ENCODE measurements at regions not wholly inside any gene's neighbourhood (a gene's known extent, or its start where the extent isn't known, plus 50 kb on each side); places are given as distances from the start of the nearest gene placed in this dataset.
"Not testable (repeated sequence)": the region's sequence is repeated elsewhere in the genome, so short reads cannot be mapped to it uniquely, and the experiment has no call there.

DNA sequence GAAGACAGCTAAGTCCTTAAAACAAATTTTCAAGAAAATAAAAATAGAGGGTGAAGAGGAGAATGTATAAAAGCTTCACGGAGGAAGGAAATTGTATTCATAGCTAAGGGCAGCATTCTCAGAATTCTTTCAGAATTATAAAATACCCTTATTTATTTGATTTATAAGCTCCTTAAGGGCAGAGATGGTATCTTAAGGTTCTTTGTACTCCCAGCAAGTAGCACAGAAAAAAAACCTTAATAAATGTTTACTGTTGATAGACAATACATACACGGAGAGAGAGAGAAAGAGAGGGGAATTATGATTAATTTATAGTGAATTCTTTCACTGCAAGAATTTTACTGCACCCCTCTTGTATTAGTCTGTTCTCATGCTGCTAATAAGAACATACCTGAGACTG is 375.6 kb upstream of the CCDC54 start:
- TF ChIP-seq, protein P1, sequence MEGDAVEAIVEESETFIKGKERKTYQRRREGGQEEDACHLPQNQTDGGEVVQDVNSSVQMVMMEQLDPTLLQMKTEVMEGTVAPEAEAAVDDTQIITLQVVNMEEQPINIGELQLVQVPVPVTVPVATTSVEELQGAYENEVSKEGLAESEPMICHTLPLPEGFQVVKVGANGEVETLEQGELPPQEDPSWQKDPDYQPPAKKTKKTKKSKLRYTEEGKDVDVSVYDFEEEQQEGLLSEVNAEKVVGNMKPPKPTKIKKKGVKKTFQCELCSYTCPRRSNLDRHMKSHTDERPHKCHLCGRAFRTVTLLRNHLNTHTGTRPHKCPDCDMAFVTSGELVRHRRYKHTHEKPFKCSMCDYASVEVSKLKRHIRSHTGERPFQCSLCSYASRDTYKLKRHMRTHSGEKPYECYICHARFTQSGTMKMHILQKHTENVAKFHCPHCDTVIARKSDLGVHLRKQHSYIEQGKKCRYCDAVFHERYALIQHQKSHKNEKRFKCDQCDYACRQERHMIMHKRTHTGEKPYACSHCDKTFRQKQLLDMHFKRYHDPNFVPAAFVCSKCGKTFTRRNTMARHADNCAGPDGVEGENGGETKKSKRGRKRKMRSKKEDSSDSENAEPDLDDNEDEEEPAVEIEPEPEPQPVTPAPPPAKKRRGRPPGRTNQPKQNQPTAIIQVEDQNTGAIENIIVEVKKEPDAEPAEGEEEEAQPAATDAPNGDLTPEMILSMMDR (IDR thresholded peaks at IDR 0.05) = no peak
- intact Hi-C loops (cut with DNase I, micrococcal nuclease) = no loop called here
- H3K36me3 ChIP-seq (ENCODE audit: low read depth) = no peaks in the 10 kb centered on the region
- ATAC-seq (no peak), DNase-seq (no peak)
- no peaks in the 10 kb centered on the region for H3K4me1 ChIP-seq (ENCODE audit: low read depth)
- H3K4me3 ChIP-seq = no peak overlapping the region
- peaks cover 8% of the 10 kb centered on the region for H3K9me3 ChIP-seq

DNA sequence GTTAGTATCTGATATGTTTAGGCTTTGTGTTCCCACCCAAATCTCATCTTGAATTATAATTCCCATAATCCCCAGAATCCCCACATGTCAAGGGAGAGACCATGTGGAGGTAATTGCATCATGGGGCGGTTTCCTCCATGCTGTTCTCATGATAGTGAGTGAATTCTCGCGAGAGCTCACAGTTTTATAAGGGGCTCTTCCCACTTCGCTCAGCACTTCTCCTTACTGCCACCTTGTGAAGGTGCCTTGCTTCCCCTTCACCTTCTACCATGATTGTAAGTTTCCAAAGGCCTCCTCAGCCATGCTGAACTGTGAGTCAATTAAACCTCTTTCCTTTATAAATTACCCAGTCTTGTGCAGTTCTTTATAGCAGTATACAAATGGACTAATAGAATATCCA is 371.9 kb upstream of the CCDC54 start:
- ATAC-seq; H3K4me3 ChIP-seq; intact Hi-C loops (cut with DNase I, micrococcal nuclease); DNase-seq; H3K36me3 ChIP-seq (ENCODE audit: low read depth); H3K4me1 ChIP-seq (ENCODE audit: low read depth): not testable (repeated sequence)
- H3K9me3 ChIP-seq = peaks cover 10% of the 10 kb centered on the region

GRCh38 chr3:107008213-107008612 is 369.0 kb upstream of the CCDC54 start:
- intact Hi-C loops (cut with DNase I, micrococcal nuclease) = no loop called here
- H3K4me3 ChIP-seq = no peak overlapping the region
- ATAC-seq (no peak), DNase-seq (no peak)
- no peaks in the 10 kb centered on the region for H3K4me1 ChIP-seq (ENCODE audit: low read depth)
- TF ChIP-seq, protein P1 (IDR thresholded peaks at IDR 0.05) = no peak
- no peaks in the 10 kb centered on the region for H3K36me3 ChIP-seq (ENCODE audit: low read depth)
- H3K9me3 ChIP-seq = peaks cover 5% of the 10 kb centered on the region

DNA sequence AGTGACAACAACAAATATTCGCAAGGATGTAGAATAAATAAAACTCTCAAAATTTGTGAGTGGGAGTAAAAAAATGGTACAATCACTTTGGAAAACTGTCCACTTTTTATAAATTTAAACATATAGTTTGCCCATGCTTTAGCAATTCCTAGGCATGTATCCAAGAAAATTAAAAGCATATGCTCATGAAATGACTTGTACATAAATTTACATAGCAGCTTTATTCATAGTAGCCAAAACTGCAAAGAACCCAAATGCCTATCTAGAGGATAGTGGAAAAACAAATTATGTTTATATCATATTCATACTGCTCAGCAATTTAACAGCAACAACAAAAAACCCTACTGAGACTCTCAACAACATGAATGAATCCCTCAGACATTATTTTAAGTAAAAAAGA is 363.6 kb upstream of the CCDC54 start:
- H3K9me3 ChIP-seq = peaks cover 12% of the 10 kb centered on the region
- no peak for DNase-seq
- no peak overlapping the region for H3K4me3 ChIP-seq
- TF ChIP-seq, protein P1 (IDR thresholded peaks at IDR 0.05) = no peak
- no peaks in the 10 kb centered on the region for H3K4me1 ChIP-seq (ENCODE audit: low read depth)
- H3K36me3 ChIP-seq (ENCODE audit: low read depth) = no peaks in the 10 kb centered on the region
- ATAC-seq = no peak
- intact Hi-C loops (cut with DNase I, micrococcal nuclease) = no loop called here

- intact Hi-C loops (cut with DNase I, micrococcal nuclease) = no loop called here
Observed at GRCh38 chr3:107024551-107025026, 352.6 kb upstream of the CCDC54 start.

GRCh38 chr3:107025961-107026360 is 351.3 kb upstream of the CCDC54 start:
- no peaks in the 10 kb centered on the region for H3K4me1 ChIP-seq (ENCODE audit: low read depth)
- no peak for DNase-seq
- H3K9me3 ChIP-seq = no peaks in the 10 kb centered on the region
- intact Hi-C loops (cut with DNase I, micrococcal nuclease) = no loop called here
- H3K4me3 ChIP-seq = no peak overlapping the region
- TF ChIP-seq, protein P1 (IDR thresholded peaks at IDR 0.05) = no peak
- no peak for ATAC-seq
- no peaks in the 10 kb centered on the region for H3K36me3 ChIP-seq (ENCODE audit: low read depth)

More at GRCh38 chr3:107024551-107025026, 352.6 kb upstream of the CCDC54 start:
- H3K9me3 ChIP-seq = no peaks in the 10 kb centered on the region
- ATAC-seq = no peak
- no peaks in the 10 kb centered on the region for H3K4me1 ChIP-seq (ENCODE audit: low read depth)
- H3K36me3 ChIP-seq (ENCODE audit: low read depth) = no peaks in the 10 kb centered on the region
- no peak overlapping the region for H3K4me3 ChIP-seq
- TF ChIP-seq, protein P1 (IDR thresholded peaks at IDR 0.05) = no peak
- DNase-seq = no peak

Data from mucosa of descending colon (tissue), 3 donors.